HG02973 (cell line): ENCODE measurements at regions not wholly inside any gene's neighbourhood (a gene's known extent, or its start where the extent isn't known, plus 50 kb on each side); places are given as distances from the start of the nearest gene placed in this dataset.
A peak's percentile ranks its signal among the peaks of the same experiment; 100 is the strongest.

Experiments used
- ATAC-seq: cut with Tn5 transposase; IDR thresholded peaks from one replicate; pipeline ENCODE4 v1.9.1; 2021; ENCODE audit warnings: moderate library complexity; ENCODE audit not compliant: unreplicated experiment

- peak; percentile 81 for ATAC-seq
These were observed 181.0 kb upstream of the PPP2R3A start for GRCh38 chr3:135784557-135784956.

GRCh38 chr3:135788146-135788545 is 177.4 kb upstream of the PPP2R3A start:
- ATAC-seq: no peak

DNA sequence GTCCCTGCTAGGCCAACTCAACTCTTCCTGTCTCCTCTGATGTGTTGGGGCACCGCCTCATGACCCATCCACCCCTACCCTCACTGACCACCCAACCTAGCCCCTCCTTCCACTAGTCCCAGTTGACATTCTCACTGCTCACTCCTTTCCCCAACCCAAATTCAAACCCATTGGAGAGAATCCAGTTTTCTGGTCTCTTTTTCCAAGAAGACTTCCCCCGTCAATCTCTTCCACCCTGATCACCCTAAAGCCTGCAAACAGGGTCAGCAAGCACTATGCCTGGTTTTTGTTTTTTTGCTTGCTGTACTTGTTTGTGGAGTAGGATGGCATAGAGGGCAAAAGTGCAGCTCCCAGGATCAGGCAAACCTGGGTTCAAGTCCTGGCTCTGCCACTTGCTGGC is 176.6 kb upstream of the PPP2R3A start:
- ATAC-seq: no peak

DNA sequence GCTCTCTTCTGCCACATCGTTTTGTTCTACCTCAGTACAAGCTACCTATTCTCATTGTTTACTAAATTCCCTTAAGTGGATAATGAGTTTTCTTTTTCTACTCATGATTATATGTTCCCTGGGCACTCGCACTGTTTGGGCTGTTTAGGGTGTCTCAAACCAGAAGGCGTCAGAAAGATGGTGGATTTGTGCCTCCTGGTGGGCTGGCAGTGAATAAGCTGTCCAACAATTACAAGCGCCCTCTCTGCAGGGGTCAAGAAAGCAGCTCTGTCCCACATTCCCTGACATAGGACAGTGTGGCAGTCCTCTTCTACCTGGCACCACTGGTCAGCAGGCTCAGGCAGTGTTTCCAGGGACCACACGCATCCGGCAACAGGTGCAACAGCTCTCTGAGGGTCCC is 173.4 kb upstream of the PPP2R3A start:
- no peak for ATAC-seq

GRCh38 chr3:135792858-135793475 is 172.6 kb upstream of the PPP2R3A start:
- no peak for ATAC-seq

GRCh38 chr3:135800071-135800549 is 165.4 kb upstream of the PPP2R3A start:
- no peak for ATAC-seq

DNA sequence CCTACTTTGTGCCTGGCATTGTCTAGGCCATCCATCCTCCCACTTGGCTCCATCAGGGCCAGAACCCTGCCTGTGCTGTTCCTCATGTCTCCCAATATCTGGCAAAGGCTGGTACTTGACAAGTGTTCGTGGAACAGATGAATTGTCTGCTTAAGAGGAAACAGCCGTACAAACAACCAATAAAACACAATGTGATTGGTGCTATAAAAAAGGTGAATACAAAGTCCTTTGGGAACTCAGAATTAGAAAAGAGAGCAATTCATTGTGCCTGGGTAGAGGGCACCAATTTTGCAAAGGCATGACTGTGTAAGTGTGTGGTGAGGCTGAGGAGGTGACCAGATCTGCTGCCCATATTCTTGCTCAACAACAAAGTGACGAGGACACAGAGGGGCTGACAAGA is 164.5 kb upstream of the PPP2R3A start:
- ATAC-seq: no peak

GRCh38 chr3:135802171-135802570 is 163.4 kb upstream of the PPP2R3A start:
- ATAC-seq: no peak

- no peak for ATAC-seq
These were observed 162.4 kb upstream of the PPP2R3A start for GRCh38 chr3:135803028-135803692.

- no peak for ATAC-seq
These were observed 159.8 kb upstream of the PPP2R3A start for GRCh38 chr3:135805752-135806151.

DNA sequence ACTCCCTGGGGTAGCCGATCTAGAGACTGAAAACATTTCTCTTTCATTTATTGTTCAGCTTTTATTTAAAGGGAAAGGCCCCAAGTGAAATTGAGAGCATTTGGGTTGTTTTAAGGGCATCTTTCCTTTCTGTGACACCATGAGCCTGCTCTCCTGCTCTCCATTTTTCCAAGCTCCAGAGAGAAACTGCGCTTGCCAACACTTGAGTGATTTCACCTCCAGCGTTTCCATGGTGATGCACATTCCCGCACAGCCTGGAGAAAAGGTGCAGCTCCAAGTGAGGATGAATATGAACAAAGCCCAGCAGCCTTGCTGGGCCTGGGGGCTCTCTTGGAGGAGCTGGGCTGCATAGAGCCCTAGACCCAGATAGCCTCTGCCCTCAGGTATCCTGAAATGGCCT is 159.2 kb upstream of the PPP2R3A start:
- no peak for ATAC-seq

DNA sequence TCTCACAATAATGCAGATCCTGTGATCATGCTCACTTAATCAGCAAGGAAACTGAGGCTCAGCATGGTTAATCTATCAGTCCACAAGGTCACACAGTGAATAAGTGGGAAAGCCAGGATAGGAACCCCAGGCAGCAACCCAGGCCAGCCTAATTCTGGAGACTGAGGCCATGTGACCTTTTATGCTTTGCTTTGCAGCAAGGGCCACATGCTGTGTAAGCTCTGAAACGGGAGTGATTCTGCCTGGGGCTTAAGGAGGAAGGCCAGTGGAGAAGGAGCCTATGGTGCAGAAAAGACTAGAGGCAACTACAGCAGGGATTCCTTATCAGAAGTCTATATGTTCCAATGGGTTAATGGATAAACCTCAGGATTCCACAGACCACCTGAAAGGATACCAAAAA is 157.6 kb upstream of the PPP2R3A start:
- ATAC-seq: no peak

DNA sequence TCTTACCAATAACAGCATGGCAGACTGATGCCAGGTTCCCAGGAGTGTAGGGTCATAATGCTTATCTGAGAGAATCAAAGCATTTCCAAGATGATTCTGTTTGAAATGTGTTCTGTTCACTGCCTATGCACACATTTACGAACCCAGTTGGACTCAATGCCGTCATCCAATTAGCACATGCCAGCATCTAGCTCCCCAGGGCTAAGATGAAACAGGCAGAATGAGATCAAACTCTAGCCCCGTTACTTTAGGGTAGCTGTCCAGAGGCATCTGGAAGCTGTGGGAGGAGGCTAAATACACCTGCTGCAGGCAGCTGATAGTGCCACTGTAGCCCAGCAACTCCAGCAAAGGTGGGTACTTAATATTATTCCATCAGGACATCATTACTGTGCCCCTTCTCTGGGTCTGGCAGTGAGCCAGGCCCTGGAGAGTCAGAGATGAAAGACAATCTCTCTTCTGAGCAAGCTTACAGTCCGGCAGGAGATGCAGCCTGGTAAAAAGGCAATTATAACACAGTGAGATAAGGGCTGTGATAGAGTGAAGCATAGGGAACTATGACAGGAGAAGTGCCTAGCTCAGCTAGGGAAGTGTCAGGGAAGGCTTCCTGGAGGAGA is 156.4 kb upstream of the PPP2R3A start:
- no peak for ATAC-seq

GRCh38 chr3:135811651-135812050 is 153.9 kb upstream of the PPP2R3A start:
- no peak for ATAC-seq

- ATAC-seq: no peak
These were observed 153.5 kb upstream of the PPP2R3A start for GRCh38 chr3:135812057-135812456.

- no peak for ATAC-seq
These were observed 131.1 kb upstream of the PPP2R3A start for GRCh38 chr3:135834465-135834864.

DNA sequence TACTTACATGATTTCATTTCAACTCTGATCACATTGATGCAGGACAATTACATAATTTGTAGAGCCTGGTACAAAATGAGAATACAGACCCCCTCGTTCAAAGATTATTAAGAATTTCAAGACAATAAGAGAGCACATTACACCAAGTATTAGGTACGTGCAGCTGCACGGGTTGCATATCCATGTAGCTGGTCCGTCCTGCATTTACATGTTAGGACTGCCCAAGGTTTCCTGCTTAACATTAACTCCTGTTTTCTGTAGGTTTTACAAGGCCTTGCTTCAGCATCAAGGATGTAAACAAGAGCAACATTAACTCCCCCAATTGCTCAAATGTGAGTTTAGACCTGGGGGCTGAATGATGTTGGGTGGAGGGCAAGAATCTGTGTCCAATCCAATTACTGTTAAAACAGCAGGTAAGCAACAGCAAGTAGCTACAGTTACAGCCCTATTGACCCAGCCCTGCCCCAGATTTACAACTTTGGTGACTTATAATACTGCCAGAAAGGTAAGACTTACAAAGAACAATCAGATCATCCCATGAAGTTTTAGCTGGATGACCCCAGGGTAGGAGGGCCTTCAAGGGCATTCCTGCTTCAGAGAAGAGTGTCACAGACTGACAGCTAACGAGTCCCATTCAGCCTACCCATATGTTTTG is 127.4 kb upstream of the PPP2R3A start:
- no peak for ATAC-seq

GRCh38 chr3:135840436-135840835 is 125.1 kb upstream of the PPP2R3A start:
- ATAC-seq: no peak

- ATAC-seq: no peak
These were observed 121.1 kb upstream of the PPP2R3A start for GRCh38 chr3:135844386-135844785.

DNA sequence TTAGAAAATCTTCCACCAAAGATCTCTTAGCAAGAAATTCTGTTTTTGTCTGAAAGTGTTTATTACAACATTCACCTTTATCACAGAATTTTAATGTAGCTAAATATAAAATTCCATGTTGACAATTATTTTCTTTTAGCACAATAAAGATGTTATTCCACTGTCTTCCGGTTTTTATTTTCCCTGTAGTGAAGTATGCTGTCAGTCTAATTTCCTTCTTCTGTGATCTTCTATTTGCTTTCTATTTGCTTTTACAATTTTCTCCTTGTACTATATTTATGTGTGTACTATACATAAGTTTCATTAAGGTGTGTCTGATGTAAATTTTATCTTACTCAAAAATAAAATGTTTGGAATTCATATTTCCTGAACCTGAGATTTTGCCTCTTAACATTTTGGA is 117.5 kb upstream of the PPP2R3A start:
- no peak for ATAC-seq

- ATAC-seq: no peak
These were observed 115.7 kb upstream of the PPP2R3A start for GRCh38 chr3:135849827-135850226.
